GM21381 (cell line): ENCODE measurements at regions not wholly inside any gene's neighbourhood (a gene's known extent, or its start where the extent isn't known, plus 50 kb on each side); places are given as distances from the start of the nearest gene placed in this dataset.
"Not testable (repeated sequence)": the region's sequence is repeated elsewhere in the genome, so short reads cannot be mapped to it uniquely, and the experiment has no call there.

Experiments used
- ATAC-seq: cut with Tn5 transposase; IDR thresholded peaks from one replicate; pipeline ENCODE4 v1.9.1; 2021; ENCODE audit warnings: mild to moderate bottlenecking, moderate library complexity; ENCODE audit not compliant: unreplicated experiment

DNA sequence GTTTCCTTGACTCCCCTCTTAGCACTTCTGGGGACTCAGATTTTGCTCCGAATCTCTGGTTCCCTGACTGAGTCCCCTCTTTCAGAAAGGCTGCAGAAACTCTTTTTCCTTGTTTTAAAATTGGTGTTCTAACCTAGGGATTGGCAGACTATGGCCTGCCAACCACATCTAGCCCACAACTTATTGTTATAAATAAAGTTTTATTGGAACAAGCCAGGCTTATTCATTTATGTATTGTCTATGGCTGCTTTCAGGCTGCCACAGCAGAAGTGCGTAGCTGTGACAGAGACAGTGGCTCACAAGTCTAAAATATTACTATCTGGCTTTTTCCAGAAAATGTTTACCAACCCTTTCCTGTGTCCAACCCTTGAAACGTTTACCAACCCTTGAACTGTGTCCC, 81.7 kb downstream of the IER5 start:
- ATAC-seq: no peak

DNA sequence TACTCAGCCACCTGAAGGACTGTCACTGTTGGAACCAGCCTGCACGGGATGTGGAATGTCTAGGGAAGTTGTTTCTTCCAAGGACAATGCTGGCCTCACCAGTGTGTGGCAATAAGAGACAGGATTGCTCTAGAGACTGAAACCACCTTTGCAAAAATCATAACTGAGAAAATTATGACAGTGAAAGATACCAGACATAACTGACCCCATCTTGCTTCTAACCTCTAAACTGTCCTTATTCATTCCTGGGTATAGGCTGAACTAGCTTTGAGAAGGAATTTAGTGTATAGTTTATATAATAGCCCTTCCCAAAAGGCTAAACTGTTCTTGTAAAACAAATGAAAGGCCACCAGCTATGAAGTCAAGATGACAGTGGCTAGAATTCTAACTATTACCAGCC, 83.6 kb downstream of the IER5 start:
- ATAC-seq: no peak

DNA sequence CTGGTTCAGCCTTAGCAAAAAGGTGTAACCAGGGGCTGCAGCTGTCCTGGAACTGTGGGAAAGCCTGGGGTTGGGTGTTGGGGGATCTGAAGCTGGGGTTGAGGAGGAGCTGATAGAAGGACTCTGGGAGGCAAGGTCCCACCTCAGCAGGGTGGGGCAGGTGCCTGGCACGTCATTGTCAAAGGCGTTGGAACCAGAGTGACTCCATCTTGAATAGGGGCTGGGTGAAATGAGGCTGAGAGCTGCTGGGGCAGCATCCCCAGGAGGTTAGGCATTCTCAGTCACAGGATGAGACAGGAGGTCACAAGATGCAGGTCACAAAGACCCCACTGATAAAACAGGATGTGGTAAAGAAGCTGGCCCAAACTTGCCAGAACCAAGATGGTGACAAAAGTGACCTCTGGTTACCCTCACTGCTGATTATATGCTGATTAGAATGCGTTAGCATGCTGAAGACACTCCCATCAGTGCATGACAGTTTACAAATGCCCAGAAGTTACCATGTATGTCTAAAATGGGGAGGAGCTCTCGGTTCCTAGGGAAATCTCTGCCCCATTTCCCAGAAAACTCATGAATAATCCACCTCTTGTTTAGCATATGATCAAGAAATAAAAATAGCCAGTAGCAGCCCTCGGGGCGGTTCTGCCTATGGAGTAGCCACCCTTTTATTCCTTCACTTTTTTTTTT, 85.4 kb downstream of the IER5 start:
- ATAC-seq: no peak

DNA sequence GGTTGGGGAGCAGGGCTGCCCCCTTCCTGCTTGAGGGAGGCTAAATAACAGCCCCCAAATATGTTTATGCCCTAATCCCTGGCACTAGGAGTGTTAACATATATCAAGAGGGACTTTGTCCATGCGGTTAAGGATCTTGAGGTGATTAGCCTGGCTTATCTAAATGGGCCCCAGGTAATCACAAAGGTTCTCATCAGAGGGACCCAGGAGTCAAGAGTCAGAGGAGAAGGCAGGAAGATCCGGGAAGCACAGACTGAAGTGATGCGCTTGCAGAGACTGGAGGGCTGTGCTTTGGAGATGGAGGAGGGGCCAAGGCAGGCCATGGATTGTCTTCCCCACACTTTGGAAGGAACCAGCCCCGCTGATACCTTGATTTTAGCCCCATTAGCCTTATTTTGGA, 86.4 kb downstream of the IER5 start:
- ATAC-seq: no peak

DNA sequence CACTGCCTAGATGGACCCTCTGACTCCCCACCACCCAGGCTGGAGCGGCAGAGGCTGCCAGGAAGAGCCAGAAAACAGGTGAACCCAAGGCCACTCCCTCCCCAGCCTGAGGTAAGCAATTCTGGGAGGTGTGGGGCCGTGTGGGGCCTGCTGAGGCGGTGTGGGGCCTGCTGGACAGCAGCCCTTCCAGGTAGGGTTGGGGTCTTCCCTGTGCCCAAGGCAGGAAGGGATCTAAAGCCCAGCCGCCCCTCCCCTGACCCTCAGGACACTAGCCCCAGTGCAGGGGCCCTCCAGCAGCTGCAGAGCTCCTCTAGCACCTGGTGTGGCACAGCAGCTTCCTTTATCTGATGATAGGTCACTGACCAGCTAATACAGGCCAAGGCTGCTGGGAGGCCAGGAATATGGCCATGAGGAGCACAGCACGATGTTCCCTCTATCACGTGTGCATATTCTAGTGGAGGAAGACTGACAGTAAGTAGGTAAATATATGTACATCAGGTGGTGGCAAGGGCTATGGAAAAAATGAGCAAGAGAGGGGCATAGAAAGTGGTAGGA, 86.9 kb downstream of the IER5 start:
- ATAC-seq: no peak

DNA sequence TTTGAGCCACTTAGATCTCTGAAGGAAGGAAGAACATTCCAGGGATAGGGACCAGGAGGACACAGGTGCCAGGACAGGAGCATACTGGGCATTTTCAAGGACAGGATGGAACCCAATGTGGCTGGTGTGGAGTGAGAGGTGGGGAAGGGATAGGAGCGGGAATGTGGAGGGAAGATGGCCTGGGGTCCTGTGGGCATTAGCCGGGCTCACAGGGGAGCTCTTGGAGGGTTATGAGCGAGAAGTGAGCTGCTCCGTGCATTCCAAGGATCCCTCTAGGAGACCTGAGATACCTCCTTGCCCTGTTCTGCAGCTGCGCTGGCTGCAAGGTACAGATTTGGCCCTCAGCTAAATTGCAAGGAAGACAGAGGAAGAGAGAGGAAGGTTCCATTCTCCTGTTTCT, 87.5 kb downstream of the IER5 start:
- ATAC-seq: no peak

DNA sequence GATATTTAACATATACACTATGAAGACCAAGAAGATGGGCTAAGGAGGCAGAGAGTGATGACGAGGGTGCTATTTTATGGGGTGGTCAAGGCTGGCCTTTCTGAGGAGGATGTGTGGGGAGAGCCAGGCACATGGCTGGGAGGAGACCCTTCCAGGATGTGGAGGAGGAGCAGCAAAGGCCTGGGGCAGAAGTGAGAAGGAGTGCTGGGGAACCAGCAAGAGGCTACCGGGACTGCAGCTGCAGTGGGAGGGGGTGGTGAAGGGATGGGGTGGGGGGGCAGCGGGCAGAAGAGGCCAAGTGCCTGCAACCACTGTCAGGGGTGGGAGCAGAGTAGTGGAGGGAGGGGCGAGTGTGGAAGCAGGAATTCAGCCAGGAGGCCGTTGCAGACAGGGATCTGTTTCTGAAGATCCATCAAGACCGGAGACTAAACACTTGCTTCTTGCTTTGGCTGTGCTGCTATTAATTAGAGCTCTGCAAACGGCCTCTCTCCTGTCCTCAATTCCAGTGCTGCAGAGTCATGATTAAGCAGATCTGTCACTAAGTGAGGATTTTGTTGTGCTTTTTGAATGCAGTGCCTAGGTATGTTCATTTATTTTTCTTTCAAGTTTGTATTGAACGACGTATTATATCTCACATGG, 89.9 kb downstream of the IER5 start:
- no peak for ATAC-seq

DNA sequence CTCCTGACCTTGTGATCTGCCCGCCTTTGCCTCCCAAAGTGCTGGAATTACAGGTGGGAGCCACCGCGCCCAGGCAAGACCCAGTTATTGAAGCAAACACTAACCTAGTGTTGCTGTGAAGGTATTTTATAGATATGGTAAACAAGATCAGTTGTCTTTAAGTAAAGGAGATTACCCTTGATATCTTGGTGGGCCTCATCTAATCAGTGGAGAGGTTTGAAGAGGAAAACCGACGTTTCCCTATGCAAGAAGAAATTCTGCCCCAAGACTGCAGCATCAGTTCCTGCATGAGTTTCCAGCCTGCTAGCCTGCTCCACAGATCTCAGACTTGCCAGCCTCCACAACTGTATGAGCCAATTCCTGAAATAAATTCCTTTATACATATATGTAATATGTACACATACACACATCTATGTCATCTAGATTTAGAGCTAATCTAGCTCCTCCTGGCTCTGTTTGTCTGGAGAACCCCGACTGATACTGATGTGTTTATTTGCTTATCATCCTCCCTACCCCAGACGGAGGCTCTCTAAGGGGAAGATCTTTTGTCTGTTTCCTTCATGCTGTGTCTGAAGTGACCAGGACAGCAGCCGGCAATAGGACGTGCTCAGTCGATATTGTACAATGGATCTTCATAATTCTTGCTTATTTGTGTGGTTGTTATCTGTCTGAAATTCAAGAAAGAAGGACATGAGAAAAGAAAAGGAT, 90.9 kb downstream of the IER5 start:
- no peak for ATAC-seq

DNA sequence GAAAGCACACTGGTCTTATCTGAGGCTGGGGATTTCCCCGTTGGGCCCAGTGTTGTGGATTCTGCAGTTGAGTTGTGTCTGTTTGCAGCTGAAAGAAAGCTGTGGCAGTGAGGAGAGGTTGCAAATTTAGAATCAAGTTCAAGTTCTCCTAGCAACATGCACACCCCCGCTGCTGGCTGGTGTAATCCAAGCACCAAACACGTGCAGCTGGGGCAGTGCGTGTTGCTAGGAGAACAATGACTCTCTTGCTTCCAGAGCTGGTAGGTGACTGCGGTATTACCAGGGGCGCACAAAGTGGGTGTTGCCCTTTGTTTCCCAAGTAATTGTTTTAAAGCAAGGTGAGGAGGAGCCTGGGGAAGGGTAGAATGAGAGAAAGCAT, 91.5 kb downstream of the IER5 start:
- ATAC-seq: no peak

DNA sequence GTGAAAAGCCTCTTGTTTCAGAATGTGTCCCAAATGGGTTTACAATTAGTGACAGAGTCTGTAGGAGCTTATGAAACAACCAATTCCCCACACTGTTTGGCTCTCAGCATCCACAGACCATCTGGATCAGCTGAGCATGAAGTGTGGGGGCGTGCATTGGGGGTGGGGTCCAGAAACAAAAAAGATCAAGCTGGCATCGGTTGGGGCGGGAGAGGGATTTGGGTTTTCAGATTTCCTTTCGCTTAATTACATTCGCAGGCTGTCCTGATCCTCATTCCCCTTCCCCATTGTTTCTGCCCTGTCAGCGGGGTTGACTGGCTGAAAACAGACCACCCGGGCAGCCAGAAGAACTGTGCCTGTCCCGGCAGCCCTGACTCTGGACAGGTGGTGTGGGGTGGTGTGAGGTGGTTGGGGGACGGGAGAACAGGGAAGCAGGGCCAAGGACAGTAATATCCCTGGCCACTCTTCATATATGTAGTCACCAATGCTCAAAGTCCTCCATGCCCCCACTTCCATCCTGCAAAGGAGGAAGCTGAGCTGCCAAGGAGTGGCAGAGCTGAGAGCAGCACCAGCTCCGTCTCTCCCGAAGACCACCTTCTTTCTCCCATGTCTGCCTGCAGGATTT, 92.0 kb downstream of the IER5 start:
- ATAC-seq: no peak

DNA sequence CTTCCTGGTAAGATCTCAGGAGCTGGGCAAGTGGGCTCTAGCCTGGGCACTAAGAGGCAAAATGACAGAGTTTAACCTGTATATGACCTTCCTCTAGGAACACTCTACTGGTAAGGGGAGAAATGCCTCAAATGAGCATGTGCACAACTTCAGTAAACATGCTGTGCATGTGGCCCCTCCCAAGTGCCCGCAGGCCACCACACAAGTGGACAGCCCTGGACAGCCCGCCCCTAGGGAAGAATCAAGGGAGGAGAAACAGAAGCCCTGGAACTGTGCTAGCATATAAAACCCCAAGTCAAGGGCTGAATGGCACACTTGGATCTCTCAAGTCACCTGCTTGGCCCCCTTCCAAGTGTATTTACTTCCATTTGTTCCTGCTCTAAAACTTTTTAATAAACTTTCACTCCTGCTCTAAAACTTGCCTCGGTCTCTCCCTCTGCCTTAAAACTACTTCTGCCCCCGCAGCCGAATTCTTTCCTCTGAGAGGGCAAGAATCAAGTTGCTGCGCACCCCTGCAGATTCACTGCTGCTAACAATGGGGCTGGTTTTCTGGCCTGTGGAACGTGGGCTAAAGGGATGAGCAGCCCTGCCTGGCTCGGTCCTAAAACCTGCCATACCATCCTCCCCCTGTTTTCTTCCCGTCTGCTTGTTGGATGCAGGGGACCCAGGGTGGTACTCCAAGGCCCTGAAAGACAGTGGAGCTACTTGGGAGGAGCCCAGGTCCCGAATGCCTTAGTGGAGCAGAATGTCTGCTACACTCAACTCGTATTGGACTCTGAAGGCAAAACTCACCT, 93.5 kb downstream of the IER5 start:
- no peak for ATAC-seq

DNA sequence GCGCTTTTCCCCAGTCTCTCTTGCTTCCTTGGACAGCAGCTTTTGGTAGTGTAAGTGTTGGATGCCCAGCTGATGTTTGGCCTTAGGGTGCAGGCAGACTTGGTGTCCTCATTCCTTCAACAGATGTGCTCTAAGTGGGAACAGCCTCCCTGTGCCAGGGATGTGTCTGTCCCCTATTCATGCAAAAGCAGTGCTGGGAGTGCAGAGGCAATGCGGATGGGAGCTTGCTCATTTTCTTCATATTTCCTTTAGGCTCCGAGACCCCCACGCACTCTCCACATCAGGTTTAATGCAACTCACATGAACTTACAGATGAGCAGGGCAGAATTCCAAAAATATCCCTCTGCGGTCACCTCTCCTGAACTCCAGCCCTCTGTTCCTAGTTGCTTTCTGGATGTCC, 96.1 kb downstream of the IER5 start:
- ATAC-seq: no peak

DNA sequence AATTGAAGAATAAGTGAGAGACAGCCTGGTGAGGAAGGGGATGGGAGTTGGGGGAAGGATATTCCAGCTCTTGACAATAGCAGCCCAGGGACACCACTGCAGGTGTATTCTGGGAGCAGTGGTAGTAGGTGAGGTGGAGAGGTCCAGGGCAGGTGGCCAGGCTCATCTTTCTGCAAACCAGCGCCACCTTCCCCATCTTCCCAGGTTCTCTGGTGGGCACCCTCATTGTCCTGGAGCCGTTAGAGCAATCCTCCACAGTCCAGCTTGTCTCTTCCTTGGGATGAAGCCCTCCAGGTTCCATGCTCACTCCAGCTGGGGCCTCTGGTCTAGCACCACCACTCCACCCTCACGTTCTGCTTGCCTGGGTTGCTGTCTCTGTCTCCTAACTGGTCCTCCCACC, 97.0 kb downstream of the IER5 start:
- no peak for ATAC-seq

DNA sequence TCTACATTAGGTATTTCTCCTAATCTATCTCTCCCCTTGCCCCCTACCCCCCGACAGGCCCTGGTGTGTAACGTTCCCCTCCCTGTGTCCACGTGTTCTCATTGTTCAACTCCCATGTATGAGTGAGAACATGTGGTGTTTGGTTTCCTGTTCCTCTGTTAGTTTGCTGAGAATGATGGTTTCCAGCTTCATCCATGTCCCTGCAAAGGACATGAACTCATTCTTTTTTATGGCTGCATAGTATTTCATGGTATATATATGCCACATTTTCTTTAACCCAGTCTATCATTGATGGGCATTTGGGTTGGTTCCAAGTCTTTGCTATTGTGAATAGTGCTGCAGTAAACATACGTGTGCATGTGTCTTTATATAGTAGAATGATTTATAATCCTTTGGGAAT, 97.6 kb downstream of the IER5 start:
- not testable (repeated sequence) for ATAC-seq

DNA sequence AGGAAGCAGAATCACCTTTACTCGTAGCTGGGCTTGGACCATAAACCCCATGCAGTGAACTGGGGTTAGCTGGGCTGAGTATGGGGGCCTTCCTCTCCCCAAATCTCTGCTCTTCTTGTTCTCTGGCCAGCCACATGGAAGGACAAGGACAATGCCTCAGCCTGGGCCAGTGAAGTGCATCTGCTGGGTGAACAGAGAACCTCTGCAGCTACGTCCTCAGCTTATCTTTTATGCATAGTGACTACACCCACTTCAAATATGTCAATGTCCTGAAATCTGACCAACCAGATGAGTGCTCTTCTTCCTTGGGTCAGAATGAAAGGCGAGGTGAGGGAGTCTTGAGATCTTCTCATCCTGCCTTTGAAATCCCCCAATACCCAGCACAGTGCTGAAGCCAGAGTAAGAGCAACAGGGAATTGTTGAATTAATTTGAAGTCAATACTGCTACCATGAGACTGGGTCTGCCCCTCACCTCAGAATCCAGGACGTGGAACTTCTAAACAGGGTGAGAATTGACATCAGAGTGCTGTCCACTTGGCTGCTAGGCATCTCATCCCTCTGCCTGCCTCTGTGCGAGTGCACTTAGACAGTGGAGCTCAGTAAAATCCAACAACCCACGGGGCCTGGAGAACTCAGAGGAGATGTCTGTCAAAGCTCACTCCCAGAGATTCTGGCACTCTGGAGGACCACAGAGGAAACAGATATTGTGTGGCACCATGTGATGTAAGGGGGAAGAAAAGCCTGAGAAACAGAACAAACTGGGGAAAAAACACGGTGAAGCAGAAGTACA, 99.0 kb downstream of the IER5 start:
- ATAC-seq: no peak

DNA sequence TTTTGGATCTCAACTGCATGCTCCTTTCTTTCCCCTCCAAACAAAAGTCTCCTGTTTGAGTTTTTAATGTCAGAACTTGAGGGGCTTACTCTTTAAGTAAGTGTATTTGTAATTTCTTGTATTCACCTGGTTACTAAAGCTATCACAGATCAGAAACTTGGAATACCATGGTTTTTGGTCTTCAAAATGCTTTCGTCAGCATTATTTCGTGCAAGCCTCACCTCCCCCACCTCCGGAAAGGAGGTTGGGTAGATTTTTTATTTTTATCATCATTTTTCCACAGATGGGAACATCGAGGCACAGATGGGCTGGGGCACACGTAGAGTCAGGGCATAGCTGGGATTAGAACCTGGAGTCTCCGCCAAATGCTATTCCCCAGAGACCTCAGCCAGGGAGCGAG, 100.7 kb downstream of the IER5 start:
- ATAC-seq: no peak

DNA sequence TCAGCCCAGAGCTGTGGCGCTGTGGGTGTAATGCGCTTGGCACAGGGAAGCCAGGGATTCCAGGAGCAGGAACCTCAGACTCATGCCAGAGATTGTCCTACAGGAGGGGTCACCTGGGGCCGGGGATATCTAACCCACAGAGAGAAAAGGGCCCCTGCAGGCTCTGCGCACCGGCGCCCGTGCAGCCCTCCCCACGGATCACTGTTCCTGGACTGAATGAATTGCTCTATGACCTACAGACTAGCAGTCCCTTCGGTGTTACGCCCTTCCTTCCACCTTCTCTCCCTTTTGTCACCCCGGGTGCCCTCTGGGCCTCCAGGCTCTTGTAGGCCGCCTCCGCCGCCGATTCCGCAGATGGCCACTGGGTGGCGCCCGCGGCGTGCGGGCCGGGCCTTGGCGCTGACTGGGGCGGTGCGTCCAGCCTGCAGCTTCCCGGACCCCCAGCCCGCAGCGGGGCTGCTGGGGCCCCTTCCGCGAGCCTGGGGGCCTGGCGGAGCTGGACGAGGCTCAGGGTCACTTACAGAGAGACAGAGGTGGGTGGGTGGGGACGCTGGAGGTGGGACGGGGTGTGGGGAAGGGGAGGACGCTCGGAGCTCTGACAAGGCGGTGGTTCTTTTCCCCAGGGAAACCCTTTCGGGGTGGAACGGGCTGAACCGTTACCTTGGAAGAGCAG, 101.3 kb downstream of the IER5 start:
- peak; percentile 73 for ATAC-seq

DNA sequence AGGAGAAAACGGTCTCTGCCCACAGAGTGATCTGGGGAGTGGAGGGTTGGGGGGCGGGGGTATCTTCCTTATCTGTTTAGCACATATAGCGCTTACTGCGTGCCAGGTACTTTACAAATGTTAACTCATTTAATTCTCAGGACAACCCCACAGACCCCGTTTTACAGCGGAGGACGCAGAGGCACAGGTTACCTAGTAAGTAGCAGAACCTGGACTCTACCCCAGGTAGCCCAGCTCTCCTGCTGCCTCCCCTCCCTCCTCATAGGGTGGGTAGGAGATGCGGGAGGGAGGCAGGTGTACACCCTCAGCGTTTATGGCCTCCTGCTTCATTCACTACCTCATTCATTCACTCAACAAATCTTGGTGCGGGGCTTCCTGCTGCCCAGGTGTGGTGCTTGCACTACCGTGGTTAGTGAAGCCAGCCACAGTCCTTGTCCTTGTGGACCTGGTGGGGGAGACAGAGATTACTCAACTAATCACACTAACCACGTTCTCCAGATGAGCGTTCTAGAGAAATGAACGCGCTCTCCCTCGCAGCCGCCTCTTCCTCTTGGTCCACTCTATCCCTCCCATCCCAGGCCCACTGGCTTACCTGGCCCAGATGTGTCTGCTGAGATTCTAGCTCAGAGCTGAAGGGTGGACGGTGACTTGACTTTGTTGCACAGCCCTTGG, 102.0 kb downstream of the IER5 start:
- no peak for ATAC-seq

DNA sequence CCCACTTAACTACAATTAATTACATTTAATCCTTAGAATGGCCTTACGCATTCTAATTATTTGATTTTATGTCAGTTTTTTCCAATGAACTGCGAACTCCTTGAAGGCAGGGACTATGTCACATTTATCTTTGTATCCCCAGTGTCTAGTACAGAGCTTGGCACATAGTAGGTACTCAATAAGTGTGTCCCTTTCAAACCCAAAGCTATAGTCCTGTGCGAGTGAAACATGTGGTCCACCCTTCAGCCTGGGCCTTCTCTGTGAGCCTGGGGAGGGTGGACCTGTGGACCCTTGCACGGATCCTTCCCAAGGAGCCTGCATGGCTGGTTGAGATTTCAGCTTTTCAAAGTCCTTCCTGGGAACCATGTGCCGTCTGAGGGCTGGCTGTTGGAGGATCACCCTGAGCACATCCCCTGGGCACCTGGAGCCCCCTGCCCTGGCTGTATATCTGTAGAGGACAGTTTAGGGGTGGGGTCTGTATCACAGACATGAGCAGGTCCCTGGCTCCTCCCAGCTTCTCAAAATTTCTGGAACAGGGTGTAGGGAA, 103.1 kb downstream of the IER5 start:
- ATAC-seq: no peak
